T-helper 1 cell (primary cell): ENCODE measurements at regions not wholly inside any gene's neighbourhood (a gene's known extent, or its start where the extent isn't known, plus 50 kb on each side); places are given as distances from the start of the nearest gene placed in this dataset.

ENCODE experiments used
- DNase-seq, 5 donors: peaks; one replicate each; pipeline ENCODE4 v3.0.0-alpha.2; 2012 to 2020

DNA sequence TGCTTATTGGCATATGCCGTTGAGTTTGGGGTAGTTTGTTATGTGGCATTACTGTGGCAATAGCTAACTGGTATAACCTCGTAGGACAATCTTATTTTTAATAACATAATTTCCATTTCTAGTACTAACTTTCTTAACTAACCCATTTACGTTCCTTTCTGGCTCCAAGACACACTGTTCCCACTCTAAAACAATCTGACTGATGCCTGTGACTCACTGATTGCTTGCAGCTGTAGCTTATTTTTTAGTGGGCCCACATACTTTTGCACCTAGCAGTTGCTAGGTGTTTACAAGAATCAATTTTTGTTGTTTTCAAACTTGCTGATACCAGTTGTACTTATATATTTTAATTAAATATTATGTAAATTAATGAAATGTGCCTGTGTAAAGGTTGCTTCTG lies 52.2 kb downstream of the FAT3 start:
- no peak for DNase-seq

DNA sequence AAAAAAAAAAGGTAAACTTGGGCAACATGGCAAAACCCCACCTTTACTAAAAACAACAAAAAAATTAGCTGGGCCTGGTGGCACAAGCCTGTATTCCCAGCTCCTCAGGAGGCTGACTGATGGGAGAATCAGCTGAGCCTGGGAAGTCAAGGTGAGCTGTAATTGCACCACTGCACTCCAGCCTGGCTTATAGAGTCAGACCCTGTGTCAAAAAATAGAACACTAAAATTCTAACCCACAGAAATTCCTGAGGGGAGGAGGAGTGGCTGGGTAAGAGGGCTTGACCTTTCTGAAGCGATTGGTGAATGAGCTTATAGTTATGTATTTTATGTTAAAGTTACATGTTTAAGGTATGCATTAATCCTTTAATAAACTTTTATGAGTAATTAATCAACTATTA lies 53.3 kb downstream of the FAT3 start:
- no peak for DNase-seq

DNA sequence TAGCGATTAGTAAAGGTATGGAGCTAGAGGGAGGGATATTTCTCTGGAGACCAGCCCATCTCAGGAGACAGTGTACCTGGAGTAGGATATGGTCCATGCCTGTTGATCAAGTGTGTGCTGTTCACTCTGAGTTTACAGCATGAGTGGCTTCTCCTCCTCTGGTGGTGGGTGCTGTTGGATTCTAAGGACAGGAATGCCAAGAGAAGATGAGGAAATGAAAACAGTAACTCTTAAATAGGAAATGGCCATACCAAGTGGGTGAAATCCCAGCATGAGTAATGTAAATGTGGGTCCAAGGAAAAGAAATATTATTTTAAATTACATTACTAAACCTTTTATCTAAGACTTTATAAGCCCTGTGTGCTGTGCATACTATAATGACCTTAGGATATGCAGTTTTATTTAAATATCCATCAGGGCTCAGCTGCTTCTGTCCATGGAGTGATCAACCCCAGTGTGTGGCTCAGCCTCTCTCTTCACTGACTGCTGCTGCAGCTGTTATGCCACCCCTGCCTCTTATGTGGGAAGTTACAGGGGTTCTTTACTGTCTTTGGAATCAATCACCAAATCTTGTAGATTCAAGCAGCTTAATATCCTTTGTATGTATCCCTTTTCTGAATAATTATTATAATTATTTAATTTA lies 54.3 kb downstream of the FAT3 start:
- no peak for DNase-seq

DNA sequence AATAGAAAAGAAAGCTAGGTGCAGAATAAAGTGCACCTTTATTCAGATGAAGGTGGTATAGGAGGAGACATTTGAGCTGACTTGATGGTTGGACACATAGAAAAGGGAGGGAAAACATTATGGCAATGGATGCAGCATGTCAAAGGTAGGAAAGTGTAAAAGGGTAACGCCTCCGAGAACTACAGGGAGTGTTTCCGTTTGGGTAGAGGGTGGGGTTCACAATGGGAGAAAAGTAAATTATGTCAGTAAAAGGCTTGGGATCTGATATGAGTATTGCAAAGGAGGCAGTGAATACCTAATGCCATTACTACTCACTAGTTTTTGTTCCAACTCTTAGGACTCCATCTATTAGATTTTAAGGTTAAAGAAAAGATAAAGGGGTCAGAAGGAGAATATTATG lies 59.5 kb downstream of the FAT3 start:
- DNase-seq, result no peak

- DNase-seq, result no peak
These were observed 59.9 kb downstream of the FAT3 start for GRCh38 chr11:92284558-92284957.

- DNase-seq, result no peak
These were observed 61.2 kb downstream of the FAT3 start for GRCh38 chr11:92285776-92286175.

GRCh38 chr11:92286709-92287108 lies 62.1 kb downstream of the FAT3 start:
- no peak for DNase-seq

DNA sequence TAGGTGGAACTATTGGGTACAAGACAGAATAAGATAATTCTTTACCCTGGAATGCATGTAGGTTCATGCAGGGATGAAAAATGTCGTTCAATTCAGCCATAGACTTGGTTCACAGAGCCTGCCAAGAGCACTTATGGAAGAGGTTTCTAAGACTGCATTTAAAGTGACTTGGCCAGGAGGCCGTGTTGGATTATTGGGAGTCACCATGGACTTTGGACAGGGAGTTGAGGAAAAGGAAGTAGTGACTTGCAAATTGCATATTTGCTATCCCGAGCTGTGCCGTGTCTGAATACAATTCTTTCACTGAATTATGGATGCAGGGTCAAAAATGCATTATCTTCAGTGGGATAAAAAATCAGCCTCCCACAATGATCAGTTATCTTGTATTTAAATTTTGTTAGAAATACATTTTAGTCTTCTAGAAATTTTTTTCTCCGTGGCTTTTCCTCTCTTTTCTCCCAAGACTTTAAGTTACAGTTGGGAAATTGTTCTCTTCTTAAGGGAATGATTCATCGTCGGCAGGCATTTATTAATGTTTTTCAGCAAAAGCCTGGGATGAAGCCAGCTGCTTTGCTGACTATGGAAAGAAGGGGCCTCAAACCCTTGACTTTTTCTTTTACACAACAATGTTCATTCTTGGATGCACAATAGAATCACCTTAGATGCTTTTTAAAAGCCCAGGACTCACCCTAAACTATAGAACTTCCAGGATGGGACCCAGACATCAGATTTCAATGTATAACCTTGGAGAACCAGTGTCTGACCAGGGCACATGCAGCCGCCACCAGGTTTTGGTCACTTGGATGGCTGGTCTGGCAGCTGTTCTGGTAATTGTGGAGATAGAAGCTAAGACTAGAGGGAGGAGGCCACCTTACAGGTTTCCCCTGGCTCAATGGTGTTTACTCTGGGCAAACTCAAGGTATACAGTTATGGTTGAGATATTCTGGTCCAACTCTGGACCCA lies 70.8 kb downstream of the FAT3 start:
- DNase-seq, result no peak

GRCh38 chr11:92296138-92296515 lies 71.5 kb downstream of the FAT3 start:
- DNase-seq, result no peak

- no peak for DNase-seq
These were observed 73.2 kb downstream of the FAT3 start for GRCh38 chr11:92297567-92298553.

DNA sequence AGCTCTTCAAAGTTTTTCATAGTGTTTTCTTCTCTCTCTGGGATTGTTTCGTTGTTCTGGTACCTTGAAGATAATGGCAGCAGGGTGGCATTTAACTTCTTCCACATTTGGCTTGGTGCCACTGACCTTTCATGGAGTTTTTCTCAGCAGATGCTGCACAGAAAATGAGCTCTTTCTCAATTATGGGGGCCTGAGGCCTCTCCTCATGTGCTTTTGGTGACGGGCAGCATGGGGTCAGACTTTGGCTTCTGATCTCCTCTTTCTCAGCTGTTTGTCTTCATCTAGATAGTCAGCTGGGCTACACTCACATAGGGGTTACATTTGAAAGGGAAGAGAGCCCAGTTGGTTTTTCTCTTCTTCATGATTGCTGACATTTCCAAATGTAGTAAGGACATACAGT lies 76.3 kb downstream of the FAT3 start:
- DNase-seq, result no peak

- DNase-seq, result no peak
These were observed 78.2 kb downstream of the FAT3 start for GRCh38 chr11:92302770-92303169.

DNA sequence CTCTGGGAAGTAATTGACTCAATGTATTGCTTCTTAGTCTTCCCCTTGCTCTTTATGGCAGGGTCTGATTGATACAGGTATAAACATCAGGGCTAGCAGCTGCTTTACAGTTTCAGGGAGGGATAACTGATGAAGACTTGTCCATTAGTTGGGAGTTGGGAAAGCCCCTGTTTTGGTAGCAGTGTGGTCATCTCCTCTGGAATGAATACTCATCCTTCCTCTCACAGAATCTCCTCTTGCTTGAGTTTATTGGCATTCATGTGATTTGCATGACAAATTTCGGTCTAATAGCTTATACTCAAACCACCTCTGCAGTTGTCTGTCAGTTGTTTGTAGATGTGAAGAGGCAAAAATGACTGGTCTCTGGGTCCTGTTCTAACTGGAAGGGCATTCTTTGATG lies 79.7 kb downstream of the FAT3 start:
- DNase-seq, result no peak

- no peak for DNase-seq
These were observed 82.4 kb downstream of the FAT3 start for GRCh38 chr11:92306966-92307510.

DNA sequence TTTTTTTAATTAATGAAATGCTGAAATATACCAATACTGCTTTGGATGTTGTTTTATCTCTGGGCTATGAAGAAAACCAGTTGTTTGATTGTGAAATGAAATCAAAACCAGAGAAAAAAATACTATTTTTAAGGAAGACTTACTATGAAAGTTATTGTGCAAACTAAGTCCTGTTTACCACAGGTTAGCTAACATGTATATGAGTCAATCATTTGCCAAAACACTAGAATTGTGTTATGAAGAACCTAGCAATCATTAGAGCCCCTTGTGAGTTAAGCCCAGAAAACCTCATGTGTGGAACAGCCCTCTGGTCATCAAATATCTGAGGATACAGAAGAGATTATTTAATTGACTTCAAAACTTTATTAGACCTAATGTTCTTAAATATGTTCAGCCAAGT lies 83.7 kb downstream of the FAT3 start:
- DNase-seq, result no peak

- DNase-seq, result no peak
These were observed 87.2 kb downstream of the FAT3 start for GRCh38 chr11:92311616-92312449.

DNA sequence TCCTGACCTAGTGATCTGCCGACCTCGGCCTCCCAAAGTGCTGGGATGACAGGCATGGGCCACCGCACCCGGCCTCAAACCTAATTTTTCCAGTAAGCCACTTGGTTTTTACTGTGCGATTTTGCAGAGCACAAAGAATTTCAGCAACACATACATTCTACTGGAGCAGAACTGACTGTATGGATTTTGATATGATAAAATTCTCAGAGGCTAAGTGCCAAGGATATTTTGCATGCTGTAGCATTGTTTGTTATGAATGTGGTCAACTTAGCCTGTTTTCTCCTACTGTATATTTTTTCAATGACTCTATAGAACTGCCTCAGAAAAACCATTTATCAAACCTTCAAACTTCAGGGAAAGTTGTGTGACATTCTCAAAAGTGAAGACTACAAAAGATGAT lies 89.2 kb downstream of the FAT3 start:
- DNase-seq, result no peak

DNA sequence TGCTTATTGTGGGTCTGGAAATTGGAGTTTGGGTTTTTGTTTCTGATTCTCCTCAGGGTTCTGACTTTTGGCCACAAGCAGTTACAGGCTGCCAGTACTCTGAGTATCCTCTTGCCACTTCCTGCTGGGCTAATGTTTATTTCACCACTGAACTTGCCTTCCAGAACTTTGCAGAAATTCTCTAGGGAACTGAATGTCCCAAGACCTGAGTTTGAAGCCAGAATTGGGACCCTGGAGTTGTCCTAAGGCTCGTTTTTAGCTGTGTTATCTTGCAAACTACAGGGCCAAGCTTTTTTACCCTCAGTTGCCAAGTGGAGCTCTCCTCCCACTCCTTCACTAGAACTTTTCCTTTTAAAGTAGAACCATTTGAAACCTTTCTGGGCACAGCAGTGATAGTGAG lies 89.9 kb downstream of the FAT3 start:
- no peak for DNase-seq

DNA sequence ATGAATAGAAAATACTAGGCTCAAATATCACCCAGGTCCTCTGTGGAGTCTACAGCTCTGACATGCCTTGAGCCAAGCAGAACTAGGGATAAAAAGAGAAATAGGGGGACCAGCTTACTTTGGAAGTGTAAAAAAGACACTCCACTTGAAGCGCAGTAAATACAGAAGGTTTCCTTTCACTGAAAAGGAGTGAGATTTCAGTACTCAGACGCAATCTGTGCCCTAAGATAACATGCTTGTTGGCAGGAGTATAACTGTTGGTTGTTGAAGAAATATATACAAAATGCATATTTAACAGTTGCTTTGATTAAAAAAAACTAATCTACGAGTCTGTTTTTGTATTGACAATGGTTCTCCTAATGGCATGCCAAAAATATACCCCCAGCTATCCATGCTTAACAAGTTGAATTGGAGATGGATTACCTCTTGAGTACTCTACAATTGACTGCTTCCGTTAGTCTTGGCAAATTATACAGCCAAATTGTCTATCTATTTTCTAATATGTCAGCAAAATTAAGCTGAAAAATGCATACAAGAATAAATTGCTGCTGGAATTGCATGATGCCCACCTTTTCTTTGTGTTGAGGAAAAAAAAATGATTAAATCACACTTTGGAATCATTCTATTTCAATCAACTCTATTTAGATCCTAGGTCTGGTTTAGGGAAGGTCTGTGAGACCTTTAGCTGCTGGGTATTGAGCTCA lies 91.6 kb downstream of the FAT3 start:
- no peak for DNase-seq

DNA sequence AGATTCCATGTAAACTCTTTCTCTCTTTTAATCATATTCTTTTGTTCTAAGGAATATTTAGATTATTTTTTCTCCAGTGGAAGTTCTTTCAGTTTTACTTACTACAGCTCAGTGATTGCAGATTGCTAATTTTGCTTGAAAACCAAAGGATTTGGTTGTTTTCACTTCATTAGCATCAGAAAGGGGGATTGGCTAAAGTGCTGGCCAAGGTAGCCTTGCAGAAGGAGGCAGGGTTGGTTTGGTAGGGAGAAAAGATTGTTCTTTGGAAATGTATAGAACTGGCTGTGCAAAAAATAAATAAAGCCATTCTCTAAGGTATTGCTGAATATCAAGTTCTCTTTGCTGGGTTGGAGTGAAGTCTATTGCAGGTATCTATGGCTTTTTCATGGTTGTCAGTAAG lies 92.6 kb downstream of the FAT3 start:
- DNase-seq, result no peak

DNA sequence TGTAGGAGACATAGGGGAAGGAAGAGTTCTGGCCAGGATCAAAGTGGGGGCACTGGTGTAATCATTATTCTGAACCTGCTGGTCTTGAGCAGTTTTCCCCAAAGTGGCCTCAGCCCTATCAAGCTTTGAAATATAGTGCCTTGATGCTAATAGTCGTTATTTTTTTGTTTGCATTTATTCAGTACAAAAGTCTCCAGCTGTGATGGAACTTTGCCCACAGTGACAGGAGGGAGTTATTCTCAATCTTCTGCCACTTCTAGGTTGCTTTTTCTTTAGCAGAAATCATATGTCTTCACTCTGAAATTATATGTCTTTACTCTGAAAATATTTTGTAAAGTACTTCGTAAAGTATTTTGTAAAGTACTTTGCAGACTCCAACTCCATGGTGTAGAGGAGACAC lies 93.1 kb downstream of the FAT3 start:
- DNase-seq, result no peak
